GM12878 (cell line): ENCODE measurements at regions not wholly inside any gene's neighbourhood (a gene's known extent, or its start where the extent isn't known, plus 50 kb on each side); places are given as distances from the start of the nearest gene placed in this dataset.

Experiments used
- ATAC-seq: fragments of 200-7000 bp; cut with Tn5 transposase; 3 replicates; pipeline ENCODE4 v1.9.1; 2020; ENCODE audit warnings: mild to moderate bottlenecking, moderate library complexity
- BruUV-seq: library from RNA; stranded (reverse); fragments of 400-500 nt; replicated peaks from 2 replicates; lab custom pipeline; 2021; lab: Mats Ljungman, UMichigan
- CTCF ChIA-PET: fragments of 300-600 bp; sonication (Branson Sonifier 250); formaldehyde crosslinking; extraction: SDS; loops from one replicate; lab custom pipeline; 2021; ENCODE audit warnings: inconsistent platforms; lab: Yijun Ruan, JAX
- POLR2A ChIA-PET: fragments of 350-600 bp; formaldehyde crosslinking; extraction: SDS; loops from one replicate; lab custom pipeline; 2021; ENCODE audit warnings: inconsistent platforms; lab: Charles Lee
- RAD21 ChIA-PET: fragments of 300-600 bp; sonication (Branson Sonifier 250); formaldehyde crosslinking; loops from one replicate; lab custom pipeline; 2023; ENCODE audit warnings: antibody characterized with exemption; ENCODE audit not compliant: unreplicated experiment; lab: Charles Lee
- SMC1A ChIA-PET: fragments of 300-600 bp; sonication (Branson Sonifier 250); formaldehyde crosslinking; loops from one replicate; lab custom pipeline; 2023; ENCODE audit not compliant: unreplicated experiment, uncharacterized antibody; lab: Charles Lee
- DNase-seq: peaks from one replicate; pipeline ENCODE4 v3.0.0-alpha.2; 2011; ENCODE audit warnings: low read depth, low spot score
- FAIRE-seq: peaks from 3 replicates; lab custom pipeline; 2011; peaks lifted over from hg19 to GRCh38; lab: Jason Lieb, UNC
- H2AFZ ChIP-seq: 2 replicates; pipeline ENCODE4 v1.6.0; 2011; ENCODE audit warnings: low read depth, low read length, control low read depth; ENCODE audit not compliant: control insufficient read depth
- H3K27ac ChIP-seq: 2 replicates; pipeline ENCODE4 v1.5.1; 2011; ENCODE audit warnings: control low read depth; ENCODE audit not compliant: control insufficient read depth, insufficient read depth
- H3K27me3 ChIP-seq, 2 experiments: replicated peaks in 1 of 2; 2 replicates each; pipeline versions ENCODE4 v1.6.0 to v1.6.1; 2011; ENCODE audit warnings: low read length in 1 of 2; ENCODE audit not compliant: control insufficient read depth in 2 of 2, insufficient read depth in 2 of 2
- H3K36me3 ChIP-seq, 2 experiments: 2 replicates each; pipeline ENCODE4 v1.5.1; 2011; ENCODE audit warnings: low read length in 1 of 2; ENCODE audit not compliant: control insufficient read depth in 2 of 2, insufficient read depth in 2 of 2
- H3K4me1 ChIP-seq: 2 replicates; pipeline ENCODE4 v1.6.1; 2011; ENCODE audit warnings: mild to moderate bottlenecking, low read length, moderate library complexity, mixed read lengths; ENCODE audit not compliant: control insufficient read depth, insufficient read depth
- H3K4me2 ChIP-seq: 2 replicates; pipeline ENCODE4 v1.6.0; 2011; ENCODE audit warnings: control low read depth; ENCODE audit not compliant: control insufficient read depth, insufficient read depth
- H3K4me3 ChIP-seq: fragments of 200-600 bp; sonication (generic); 2 replicates; pipeline ENCODE4 v1.5.1; 2016
- H3K79me2 ChIP-seq: 2 replicates; pipeline ENCODE4 v1.6.0; 2011; ENCODE audit warnings: low read length; ENCODE audit not compliant: control insufficient read depth, insufficient read depth
- H3K9ac ChIP-seq: 2 replicates; pipeline ENCODE4 v1.8.0; 2011; ENCODE audit warnings: low read length, control low read depth, mixed read lengths; ENCODE audit not compliant: control insufficient read depth, insufficient read depth
- H3K9me3 ChIP-seq: replicated peaks from 3 replicates; pipeline ENCODE4 v1.5.1; 2011; ENCODE audit warnings: mild to moderate bottlenecking, low read length; ENCODE audit not compliant: control insufficient read depth, insufficient read depth
- H4K20me1 ChIP-seq: 2 replicates; pipeline ENCODE4 v1.6.0; 2011; ENCODE audit not compliant: control insufficient read depth, insufficient read depth
- CEBPB ChIP-seq, 2 experiments: fragments of 150-350 bp in 1 of 2; IDR thresholded peaks; 2 replicates each; pipeline ENCODE4 v1.6.1; 2012 to 2014; ENCODE audit warnings: low read depth in 2 of 2, low read length in 2 of 2, borderline replicate concordance in 1 of 2, inconsistent platforms in 1 of 2
- EZH2 ChIP-seq: IDR thresholded peaks from 2 replicates; pipeline ENCODE4 v1.6.1; 2012; ENCODE audit warnings: low read depth, mild to moderate bottlenecking, control low read depth, inconsistent platforms, low read length, borderline replicate concordance; ENCODE audit not compliant: control insufficient read depth
- HCFC1 ChIP-seq: fragments of 150-350 bp; IDR thresholded peaks from 2 replicates; pipeline ENCODE4 v1.6.1; 2014; ENCODE audit warnings: low read length
- KAT2A ChIP-seq: conservative IDR thresholded peaks from 2 replicates; pipeline ENCODE4 v1.6.1; 2011; ENCODE audit warnings: low read depth, low read length; ENCODE audit not compliant: control insufficient read depth
- NBN ChIP-seq: fragments of 450-650 bp; IDR thresholded peaks from 2 replicates; pipeline ENCODE4 v1.6.1; 2016
- RUNX3 ChIP-seq: IDR thresholded peaks from 2 replicates; pipeline ENCODE4 v1.6.1; 2012; ENCODE audit warnings: low read length, inconsistent platforms
- SIX5 ChIP-seq: IDR thresholded peaks from 2 replicates; pipeline ENCODE4 v1.6.1; 2011; ENCODE audit warnings: mild to moderate bottlenecking, low read depth, low read length, moderate library complexity; ENCODE audit not compliant: severe bottlenecking
- SMAD1 ChIP-seq: fragments of 450-650 bp; IDR thresholded peaks from 2 replicates; pipeline ENCODE4 v1.6.1; 2018; ENCODE audit warnings: mild to moderate bottlenecking, low read depth; ENCODE audit not compliant: partially characterized antibody
- TAF1 ChIP-seq: IDR thresholded peaks from 2 replicates; pipeline ENCODE4 v1.6.1; 2011; ENCODE audit warnings: mild to moderate bottlenecking, low read depth, low read length, borderline replicate concordance
- ZNF207 ChIP-seq: fragments of 450-650 bp; IDR thresholded peaks from 2 replicates; pipeline ENCODE4 v1.6.1; 2014; ENCODE audit warnings: antibody characterized with exemption, mild to moderate bottlenecking, borderline replicate concordance
- WGBS: methylation state at CpG from one replicate; pipeline ENCODE4 v1.1.6; 2016; ENCODE audit warnings: low lambda C conversion rate; ENCODE audit not compliant: insufficient replicate concordance, insufficient coverage; ENCODE audit errors: missing lambda C conversion rate; 5-methylcytosine and 5-hydroxymethylcytosine counted together
- in situ Hi-C: fragments of 300-500 bp; cut with MboI; formaldehyde crosslinking; loops from 9 replicates; pipeline ENCODE4 v1.14.3; 2018; ENCODE audit warnings: mixed read lengths
- intact Hi-C: fragments of 100-400 bp; cut with micrococcal nuclease; formaldehyde crosslinking; loops from one replicate; pipeline ENCODE4 v1.14.2; 2022; ENCODE audit not compliant: unreplicated experiment
- TF ChIP-seq, protein P1 (sequence below): IDR thresholded peaks from 2 replicates; pipeline ENCODE4 v1.6.1; 2011; ENCODE audit warnings: mild to moderate bottlenecking, low read depth, low read length, moderate library complexity; ENCODE audit not compliant: insufficient replicate concordance
- TF ChIP-seq, protein P2 (sequence below): IDR thresholded peaks from 2 replicates; pipeline ENCODE4 v1.6.1; 2012; ENCODE audit warnings: low read length, inconsistent platforms

DNA sequence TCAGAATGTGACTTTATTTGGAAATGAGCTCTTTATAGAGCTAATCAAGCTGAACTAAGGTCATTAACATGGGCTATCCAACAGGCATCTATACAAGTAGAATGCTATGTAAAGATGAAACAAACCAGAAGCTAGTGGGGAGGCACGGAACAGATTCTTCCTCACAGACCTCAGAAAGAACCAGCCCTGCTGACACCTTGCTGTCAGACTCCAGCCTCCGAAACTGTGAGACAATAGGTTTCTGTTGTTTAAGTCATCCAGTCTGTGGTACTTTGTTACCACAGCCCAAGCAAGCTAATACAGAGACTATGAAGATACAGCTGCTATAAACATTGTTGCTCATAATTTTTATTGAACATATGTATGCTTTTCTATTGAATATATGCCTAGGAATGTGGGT lies 406.3 kb upstream of the CHRM3 start:
- RAD21 ChIA-PET = no interaction called here
- WGBS = 0% methylated on average over 2 of the region's 2 CpGs

More for the DNA sequence above, 406.3 kb upstream of the CHRM3 start:
- no peak overlapping the region for H3K9ac ChIP-seq
- FAIRE-seq (no peak), DNase-seq (no peak), ATAC-seq (no peak; the same call in 2 of the 3 replicates)
- SMC1A ChIA-PET = interaction anchor here (0.9 to 1.0 kb wide), 2 partner anchors 12 to 14 kb away, joined by 3 to 4 read pairs; no protein-coding TSS in a partner anchor
- H3K27me3 ChIP-seq = no peaks in the 10 kb centered on the region
- no peak overlapping the region for H3K4me3 ChIP-seq
- no peak overlapping the region for H3K4me2 ChIP-seq
- in situ Hi-C loops = no loop called here
- TF ChIP-seq ZNF207 (no peak), NBN (no peak), EZH2 (no peak), HCFC1 (no peak), CEBPB (IDR thresholded peaks at IDR 0.05; ENCODE audit: borderline replicate concordance in 1 of 2, low read depth in 2 of 2, low read length in 2 of 2) (no peak), TAF1 (no peak), SMAD1 (no peak), KAT2A (no peak), SIX5 (no peak), RUNX3 (no peak)
- TF ChIP-seq, protein P1, sequence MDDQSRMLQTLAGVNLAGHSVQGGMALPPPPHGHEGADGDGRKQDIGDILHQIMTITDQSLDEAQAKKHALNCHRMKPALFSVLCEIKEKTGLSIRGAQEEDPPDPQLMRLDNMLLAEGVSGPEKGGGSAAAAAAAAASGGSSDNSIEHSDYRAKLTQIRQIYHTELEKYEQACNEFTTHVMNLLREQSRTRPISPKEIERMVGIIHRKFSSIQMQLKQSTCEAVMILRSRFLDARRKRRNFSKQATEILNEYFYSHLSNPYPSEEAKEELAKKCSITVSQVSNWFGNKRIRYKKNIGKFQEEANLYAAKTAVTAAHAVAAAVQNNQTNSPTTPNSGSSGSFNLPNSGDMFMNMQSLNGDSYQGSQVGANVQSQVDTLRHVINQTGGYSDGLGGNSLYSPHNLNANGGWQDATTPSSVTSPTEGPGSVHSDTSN = no peak
- TF ChIP-seq, protein P2, sequence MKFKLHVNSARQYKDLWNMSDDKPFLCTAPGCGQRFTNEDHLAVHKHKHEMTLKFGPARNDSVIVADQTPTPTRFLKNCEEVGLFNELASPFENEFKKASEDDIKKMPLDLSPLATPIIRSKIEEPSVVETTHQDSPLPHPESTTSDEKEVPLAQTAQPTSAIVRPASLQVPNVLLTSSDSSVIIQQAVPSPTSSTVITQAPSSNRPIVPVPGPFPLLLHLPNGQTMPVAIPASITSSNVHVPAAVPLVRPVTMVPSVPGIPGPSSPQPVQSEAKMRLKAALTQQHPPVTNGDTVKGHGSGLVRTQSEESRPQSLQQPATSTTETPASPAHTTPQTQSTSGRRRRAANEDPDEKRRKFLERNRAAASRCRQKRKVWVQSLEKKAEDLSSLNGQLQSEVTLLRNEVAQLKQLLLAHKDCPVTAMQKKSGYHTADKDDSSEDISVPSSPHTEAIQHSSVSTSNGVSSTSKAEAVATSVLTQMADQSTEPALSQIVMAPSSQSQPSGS = no peak
- no peaks in the 10 kb centered on the region for H3K9me3 ChIP-seq
- intact Hi-C loops = no loop called here
- H2AFZ ChIP-seq = no peak overlapping the region
- no peaks in the 10 kb centered on the region for H3K4me1 ChIP-seq
- H3K79me2 ChIP-seq = no peaks in the 10 kb centered on the region
- POLR2A ChIA-PET = no interaction called here
- H4K20me1 ChIP-seq = no peaks in the 10 kb centered on the region
- H3K36me3 ChIP-seq = no peaks in the 10 kb centered on the region
- H3K27ac ChIP-seq = no peak overlapping the region
- no TSS peak for BruUV-seq
- CTCF ChIA-PET = no interaction called here
